Natural killer cell (primary cell): ENCODE measurements at regions not wholly inside any gene's neighbourhood (a gene's known extent, or its start where the extent isn't known, plus 50 kb on each side); places are given as distances from the start of the nearest gene placed in this dataset.

Experiments
- ATAC-seq, 3 donors: fragments of 150-1000 bp in 2 of 3; fragments of 200-7000 bp in 1 of 3; cut with Tn5 transposase; 1 replicate in 1 of 3; 2 replicates in 2 of 3; pipeline ENCODE4 v1.10.0; 2021; ENCODE audit warnings: mild to moderate bottlenecking in 2 of 3, moderate library complexity in 2 of 3
- DNase-seq, 2 donors: peaks; one replicate each; pipeline versions ENCODE4 v3.0.0 to v3.0.0-alpha.2; 2013 to 2021; ENCODE audit warnings: mixed read lengths in 1 of 2
- H3K27ac ChIP-seq: one replicate; pipeline ENCODE4 v1.5.1; 2013; ENCODE audit warnings: mild to moderate bottlenecking, low read length
- H3K27me3 ChIP-seq: one replicate; pipeline ENCODE4 v1.6.1; 2013; ENCODE audit warnings: low read length; ENCODE audit not compliant: control insufficient read depth, insufficient read depth
- H3K36me3 ChIP-seq: one replicate; pipeline ENCODE4 v1.6.1; 2013; ENCODE audit warnings: low read length; ENCODE audit not compliant: control insufficient read depth, insufficient read depth
- H3K4me1 ChIP-seq: one replicate; pipeline ENCODE4 v1.6.1; 2013; ENCODE audit warnings: low read length; ENCODE audit not compliant: control insufficient read depth, insufficient read depth
- H3K4me3 ChIP-seq: one replicate; pipeline ENCODE4 v1.5.1; 2013; ENCODE audit warnings: low read length
- H3K9me3 ChIP-seq: one replicate; pipeline ENCODE4 v1.6.1; 2013; ENCODE audit warnings: low read length; ENCODE audit not compliant: control insufficient read depth, insufficient read depth
- H3K27ac Mint-ChIP-seq, 2 donors: one replicate each; pipeline ENCODE4 v1.8.0; 2022; ENCODE audit warnings: mild to moderate bottlenecking in 2 of 2, mixed read lengths in 2 of 2, moderate library complexity in 1 of 2
- H3K27me3 Mint-ChIP-seq, 2 donors: one replicate each; pipeline ENCODE4 v1.8.0; 2022; ENCODE audit warnings: low read depth in 2 of 2, mixed read lengths in 2 of 2
- H3K36me3 Mint-ChIP-seq: one replicate; pipeline ENCODE4 v1.8.0; 2022; ENCODE audit warnings: mixed read lengths
- H3K4me1 Mint-ChIP-seq, 2 donors: one replicate each; pipeline ENCODE4 v1.8.0; 2022; ENCODE audit warnings: mixed read lengths in 2 of 2
- H3K4me3 Mint-ChIP-seq: one replicate; pipeline ENCODE4 v1.8.0; 2022; ENCODE audit warnings: mild to moderate bottlenecking, moderate library complexity, mixed read lengths
- H3K9me3 Mint-ChIP-seq, 2 donors: one replicate each; pipeline ENCODE4 v1.8.0; 2022; ENCODE audit warnings: mixed read lengths in 2 of 2
- WGBS: methylation state at CpG from one replicate; pipeline ENCODE4 v1.1.7; 2013; ENCODE audit warnings: missing lambda C conversion rate; ENCODE audit not compliant: insufficient coverage; 5-methylcytosine and 5-hydroxymethylcytosine counted together
- intact Hi-C: fragments of 100-400 bp; cut with micrococcal nuclease; formaldehyde crosslinking; loops from one replicate; pipeline ENCODE4 v1.14.2; 2022
- TF ChIP-seq, protein P1 (sequence below): fragments of 200-600 bp; IDR thresholded peaks from one replicate; pipeline ENCODE4 v1.8.0; 2022; ENCODE audit warnings: antibody characterized with exemption

DNA sequence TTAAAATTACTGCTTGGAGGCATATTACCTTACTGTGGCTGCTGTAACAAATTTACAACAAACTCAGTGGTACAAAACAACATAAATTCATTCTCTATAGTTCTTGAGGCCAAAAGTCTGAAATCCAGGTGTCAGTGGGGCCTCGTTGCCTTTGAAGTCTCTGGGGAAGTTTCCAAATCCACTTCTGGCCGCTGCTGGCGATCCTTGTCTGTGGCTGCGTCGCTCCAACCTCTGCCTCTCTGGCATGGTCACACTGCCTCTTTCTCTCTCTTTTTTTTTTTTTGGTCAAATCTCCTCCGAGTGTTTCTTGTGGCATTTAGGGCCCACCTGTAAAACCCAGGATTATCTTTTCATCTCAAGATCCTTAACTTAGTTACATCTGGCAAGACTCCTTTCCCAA lies 182.8 kb downstream of the ST6GAL2 start:
- H3K9me3 ChIP-seq = no peaks in the 10 kb centered on the region
- WGBS = 93% methylated on average over 6 of the region's 6 CpGs
- no peaks in the 10 kb centered on the region for H3K27me3 Mint-ChIP-seq
- no peaks in the 10 kb centered on the region for H3K36me3 Mint-ChIP-seq
- H3K27ac Mint-ChIP-seq = no peak overlapping the region
- H3K27me3 ChIP-seq = no peaks in the 10 kb centered on the region
- no peaks in the 10 kb centered on the region for H3K36me3 ChIP-seq
- intact Hi-C loops = no loop called here
- TF ChIP-seq, protein P1, sequence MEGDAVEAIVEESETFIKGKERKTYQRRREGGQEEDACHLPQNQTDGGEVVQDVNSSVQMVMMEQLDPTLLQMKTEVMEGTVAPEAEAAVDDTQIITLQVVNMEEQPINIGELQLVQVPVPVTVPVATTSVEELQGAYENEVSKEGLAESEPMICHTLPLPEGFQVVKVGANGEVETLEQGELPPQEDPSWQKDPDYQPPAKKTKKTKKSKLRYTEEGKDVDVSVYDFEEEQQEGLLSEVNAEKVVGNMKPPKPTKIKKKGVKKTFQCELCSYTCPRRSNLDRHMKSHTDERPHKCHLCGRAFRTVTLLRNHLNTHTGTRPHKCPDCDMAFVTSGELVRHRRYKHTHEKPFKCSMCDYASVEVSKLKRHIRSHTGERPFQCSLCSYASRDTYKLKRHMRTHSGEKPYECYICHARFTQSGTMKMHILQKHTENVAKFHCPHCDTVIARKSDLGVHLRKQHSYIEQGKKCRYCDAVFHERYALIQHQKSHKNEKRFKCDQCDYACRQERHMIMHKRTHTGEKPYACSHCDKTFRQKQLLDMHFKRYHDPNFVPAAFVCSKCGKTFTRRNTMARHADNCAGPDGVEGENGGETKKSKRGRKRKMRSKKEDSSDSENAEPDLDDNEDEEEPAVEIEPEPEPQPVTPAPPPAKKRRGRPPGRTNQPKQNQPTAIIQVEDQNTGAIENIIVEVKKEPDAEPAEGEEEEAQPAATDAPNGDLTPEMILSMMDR = no peak
- ATAC-seq (no peak), DNase-seq (no peak)
- no peak overlapping the region for H3K4me3 ChIP-seq
- peaks cover 2 to 6% of the 10 kb centered on the region in 2 donors for H3K9me3 Mint-ChIP-seq
- no peaks in the 10 kb centered on the region for H3K4me1 ChIP-seq
- no peak overlapping the region for H3K27ac ChIP-seq
- no peak overlapping the region for H3K4me3 Mint-ChIP-seq
- no peaks in the 10 kb centered on the region for H3K4me1 Mint-ChIP-seq

DNA sequence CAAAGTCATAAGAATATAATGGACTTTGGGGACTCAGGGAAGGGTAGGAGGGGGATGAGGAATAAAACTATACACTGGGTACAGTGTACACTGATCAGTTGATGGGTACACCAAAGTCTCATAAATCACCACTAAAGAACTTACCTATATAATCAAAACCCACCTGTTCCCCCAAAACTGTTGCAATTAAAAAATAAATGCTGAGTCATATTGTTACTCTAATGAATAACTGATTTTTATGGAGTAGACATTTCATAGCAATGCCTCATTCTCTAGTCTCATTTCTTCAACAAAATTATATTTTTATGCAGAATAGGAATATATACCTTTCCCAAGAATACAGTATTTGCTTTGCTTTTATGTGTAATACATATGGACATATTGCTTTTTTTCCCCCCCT lies 181.2 kb downstream of the ST6GAL2 start:
- ATAC-seq = no peak
- Mint-ChIP-seq H3K36me3 (no peaks in the 10 kb centered on the region), H3K4me3 (no peak overlapping the region), H3K4me1 (no peaks in the 10 kb centered on the region), H3K27ac (no peak overlapping the region), H3K27me3 (no peaks in the 10 kb centered on the region), H3K9me3 (peaks cover 2 to 6% of the 10 kb centered on the region in 2 donors)
- Histone ChIP-seq H3K4me3 (no peak overlapping the region), H3K27ac (no peak overlapping the region), H3K4me1 (no peaks in the 10 kb centered on the region), H3K9me3 (no peaks in the 10 kb centered on the region), H3K36me3 (no peaks in the 10 kb centered on the region), H3K27me3 (no peaks in the 10 kb centered on the region)
- DNase-seq = no peak
- intact Hi-C loops = no loop called here
- TF ChIP-seq, protein P1 = no peak

DNA sequence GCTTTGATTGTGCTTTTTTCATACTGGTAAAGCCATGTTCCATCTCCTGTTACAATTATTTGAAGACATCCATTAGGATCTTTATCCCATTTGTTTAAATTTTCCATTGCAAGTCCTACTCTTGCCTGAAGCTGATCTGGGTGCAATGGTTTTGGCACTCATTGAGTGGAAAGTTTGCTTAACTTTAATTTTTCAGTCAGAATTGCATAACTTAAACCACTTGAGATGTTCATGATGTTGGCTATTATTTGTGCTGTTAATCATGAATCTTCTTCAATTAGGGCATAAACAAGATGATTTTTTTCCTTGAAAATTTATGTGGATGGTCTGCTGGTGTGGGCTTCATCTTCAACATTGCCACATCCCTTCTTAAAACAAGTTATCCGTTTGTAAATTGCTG lies 180.1 kb downstream of the ST6GAL2 start:
- no peaks in the 10 kb centered on the region for H3K27me3 Mint-ChIP-seq
- Histone ChIP-seq H3K4me1 (no peaks in the 10 kb centered on the region), H3K4me3 (no peak overlapping the region), H3K36me3 (no peaks in the 10 kb centered on the region), H3K27me3 (no peaks in the 10 kb centered on the region), H3K9me3 (no peaks in the 10 kb centered on the region), H3K27ac (no peak overlapping the region)
- H3K4me3 Mint-ChIP-seq = no peak overlapping the region
- no peak overlapping the region for H3K27ac Mint-ChIP-seq
- 83% methylated on average over 1 of the region's 1 CpG for WGBS
- intact Hi-C loops = no loop called here
- H3K4me1 Mint-ChIP-seq = no peaks in the 10 kb centered on the region
- H3K9me3 Mint-ChIP-seq = peaks cover 4 to 6% of the 10 kb centered on the region in 2 donors
- ATAC-seq (no peak), DNase-seq (no peak)
- TF ChIP-seq, protein P1 = no peak
- H3K36me3 Mint-ChIP-seq = no peaks in the 10 kb centered on the region

DNA sequence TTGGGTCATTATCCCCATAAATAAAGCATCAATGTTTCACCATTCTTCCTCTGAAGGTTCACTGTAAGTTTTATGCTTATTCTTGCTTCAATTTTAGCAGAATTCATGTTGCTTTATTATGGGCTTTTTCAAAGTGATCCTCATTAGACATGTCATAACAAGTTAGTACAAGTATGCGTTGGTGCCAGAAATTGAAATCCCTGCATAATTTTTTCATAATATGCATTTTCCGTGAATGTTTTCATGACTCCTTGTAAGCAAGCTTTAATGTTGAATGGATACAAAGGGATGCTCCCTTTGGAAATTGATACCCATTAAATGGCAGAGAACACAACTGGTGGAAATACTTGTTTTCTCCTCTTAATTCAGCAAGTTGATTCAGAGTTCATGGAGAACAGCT lies 179.7 kb downstream of the ST6GAL2 start:
- Mint-ChIP-seq H3K9me3 (peaks cover 4 to 6% of the 10 kb centered on the region in 2 donors), H3K36me3 (no peaks in the 10 kb centered on the region), H3K4me1 (no peaks in the 10 kb centered on the region), H3K4me3 (no peak overlapping the region), H3K27ac (no peak overlapping the region), H3K27me3 (no peaks in the 10 kb centered on the region)
- no peak overlapping the region for H3K4me3 ChIP-seq
- no peaks in the 10 kb centered on the region for H3K4me1 ChIP-seq
- ATAC-seq (no peak), DNase-seq (no peak)
- TF ChIP-seq, protein P1 = no peak
- H3K9me3 ChIP-seq = no peaks in the 10 kb centered on the region
- no peaks in the 10 kb centered on the region for H3K27me3 ChIP-seq
- 94% methylated on average over 2 of the region's 2 CpGs for WGBS
- no peak overlapping the region for H3K27ac ChIP-seq
- H3K36me3 ChIP-seq = no peaks in the 10 kb centered on the region
- intact Hi-C loops = no loop called here
